Adipocyte (in vitro differentiated cells): ENCODE measurements at regions not wholly inside any gene's neighbourhood (a gene's known extent, or its start where the extent isn't known, plus 50 kb on each side); places are given as distances from the start of the nearest gene placed in this dataset.
A peak's percentile ranks its signal among the peaks of the same experiment; 100 is the strongest.
"Not testable (repeated sequence)": the region's sequence is repeated elsewhere in the genome, so short reads cannot be mapped to it uniquely, and the experiment has no call there.

ENCODE experiments used
- DNase-seq: peaks from one replicate; pipeline ENCODE4 v3.0.0-alpha.2; 2015; ENCODE audit warnings: low read depth
- H3K27me3 ChIP-seq: replicated peaks from 2 replicates; pipeline ENCODE4 v1.7.0; 2013; ENCODE audit warnings: mild to moderate bottlenecking, low read length, moderate library complexity; ENCODE audit not compliant: control insufficient read depth, insufficient read depth
- H3K36me3 ChIP-seq: 2 replicates; pipeline ENCODE4 v1.7.0; 2013; ENCODE audit warnings: low read length, mild to moderate bottlenecking, moderate library complexity; ENCODE audit not compliant: control insufficient read depth, insufficient read depth, severe bottlenecking
- H3K4me1 ChIP-seq: 2 replicates; pipeline ENCODE4 v1.7.0; 2013; ENCODE audit warnings: mild to moderate bottlenecking, low read length, moderate library complexity; ENCODE audit not compliant: control insufficient read depth, insufficient read depth
- H3K4me3 ChIP-seq: 2 replicates; pipeline ENCODE4 v1.7.0; 2013; ENCODE audit warnings: mild to moderate bottlenecking, low read length, moderate library complexity
- H3K9ac ChIP-seq: 2 replicates; pipeline ENCODE4 v1.7.0; 2013; ENCODE audit warnings: mild to moderate bottlenecking, low read length, moderate library complexity
- H3K9me3 ChIP-seq: 2 replicates; pipeline ENCODE4 v1.7.0; 2013; ENCODE audit warnings: mild to moderate bottlenecking, low read length, moderate library complexity; ENCODE audit not compliant: control insufficient read depth

DNA sequence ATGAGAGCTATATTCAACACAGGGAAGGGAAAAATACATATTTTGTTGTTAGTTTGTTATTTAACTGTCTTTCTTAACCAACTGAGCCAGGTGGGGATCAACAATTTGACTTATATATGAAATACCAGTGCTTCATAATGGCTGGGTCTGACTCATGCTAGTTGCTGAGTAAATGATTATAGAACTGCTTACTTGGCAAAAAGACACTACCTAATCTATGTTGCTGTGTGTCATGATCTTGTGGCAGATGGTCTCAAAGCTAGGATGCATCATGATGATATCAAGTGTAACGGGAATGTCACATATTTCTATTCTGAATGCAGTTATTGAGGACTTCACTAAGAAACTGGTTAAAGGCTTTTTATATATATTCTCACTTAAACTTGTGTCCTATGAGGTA is 727.4 kb upstream of the SLITRK1 start:
- Histone ChIP-seq H3K4me3 (no peak overlapping the region), H3K4me1 (peaks cover 10% of the 10 kb centered on the region), H3K9ac (no peak overlapping the region), H3K9me3 (no peaks in the 10 kb centered on the region), H3K36me3 (no peaks in the 10 kb centered on the region), H3K27me3 (no peaks in the 10 kb centered on the region)
- DNase-seq, result peak; percentile 17

DNA sequence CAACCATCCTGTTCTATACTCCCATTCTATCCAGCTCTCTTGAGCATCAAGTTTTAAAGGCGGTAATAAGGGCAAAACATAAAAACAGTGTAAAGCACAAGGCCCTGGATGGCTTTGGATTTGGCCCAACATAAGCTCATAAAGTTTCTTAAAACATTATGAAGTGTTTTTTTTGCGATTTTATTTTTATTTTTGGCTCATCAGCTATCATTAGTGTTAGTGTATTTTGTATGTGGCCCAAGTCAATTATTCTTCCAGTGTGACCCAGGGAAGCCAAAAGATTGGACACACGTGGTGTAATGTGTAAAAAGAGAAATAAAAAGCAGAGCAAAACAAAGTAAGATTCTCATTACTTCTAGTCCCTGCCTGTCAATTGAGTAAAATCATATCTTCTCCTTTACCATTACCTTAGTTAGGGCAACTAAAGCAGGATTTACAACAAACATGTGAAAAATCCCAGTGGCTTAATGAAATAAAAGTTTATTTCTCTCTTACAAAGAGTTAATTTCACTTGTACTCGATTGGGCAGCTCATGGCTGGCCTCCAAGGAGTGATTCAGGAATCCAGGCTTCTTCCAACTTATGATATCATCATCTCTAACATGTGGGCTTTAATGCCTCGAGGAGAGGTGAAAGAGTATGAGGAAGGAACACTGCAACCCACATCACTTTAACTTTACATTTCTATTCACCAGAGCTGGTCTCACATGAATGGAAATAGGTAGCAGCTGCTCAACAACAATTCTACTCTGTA is 725.2 kb upstream of the SLITRK1 start:
- Histone ChIP-seq H3K36me3 (no peaks in the 10 kb centered on the region), H3K9me3 (no peaks in the 10 kb centered on the region), H3K4me1 (peaks cover 10% of the 10 kb centered on the region), H3K4me3 (no peak overlapping the region), H3K27me3 (no peaks in the 10 kb centered on the region), H3K9ac (no peak overlapping the region)
- DNase-seq, result peak; percentile 84

DNA sequence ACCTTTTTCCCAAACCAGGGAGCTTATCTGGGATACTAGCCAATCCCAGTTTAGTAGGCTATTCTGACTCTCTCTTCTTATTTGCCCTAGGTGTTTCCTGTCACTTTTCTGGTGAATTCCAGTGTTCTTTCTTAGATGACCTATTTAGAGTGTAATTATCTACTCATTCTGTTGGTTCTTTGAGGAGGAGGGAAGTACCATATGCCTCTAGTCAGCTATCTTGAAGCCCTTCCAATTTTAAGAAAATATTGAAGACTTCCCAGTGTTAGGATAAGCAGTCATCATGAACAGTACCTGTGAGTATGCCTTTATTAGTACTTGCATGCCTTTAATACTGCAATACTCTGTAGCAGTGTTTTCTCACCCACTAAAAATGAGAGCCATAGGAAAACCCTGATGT is 724.3 kb upstream of the SLITRK1 start:
- Histone ChIP-seq H3K4me1 (peaks cover 10% of the 10 kb centered on the region), H3K9ac (no peak overlapping the region), H3K9me3 (no peaks in the 10 kb centered on the region), H3K4me3 (no peak overlapping the region), H3K36me3 (no peaks in the 10 kb centered on the region), H3K27me3 (no peaks in the 10 kb centered on the region)
- DNase-seq, result no peak

DNA sequence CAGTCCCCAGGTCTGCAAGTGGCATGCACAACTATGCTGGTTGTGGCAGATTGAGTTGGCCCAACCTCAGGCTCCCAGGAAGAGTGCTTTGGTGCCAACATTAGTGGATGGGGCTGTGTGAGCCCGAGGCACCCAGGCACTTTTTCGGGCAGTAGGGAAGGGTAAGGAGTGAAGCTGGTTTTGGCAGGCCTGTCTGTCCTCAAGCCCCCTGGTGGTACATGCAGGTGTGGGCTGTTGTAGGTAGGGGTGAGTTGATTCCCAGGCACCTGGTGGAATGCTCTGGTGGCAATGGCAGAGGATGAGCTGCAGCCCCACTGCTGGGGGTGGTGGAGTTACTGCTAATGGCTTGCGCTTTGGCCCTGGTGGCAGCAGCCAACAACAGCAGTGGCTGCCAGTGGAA is 723.7 kb upstream of the SLITRK1 start:
- H3K36me3 ChIP-seq, result no peaks in the 10 kb centered on the region
- H3K9me3 ChIP-seq, result no peaks in the 10 kb centered on the region
- no peak for DNase-seq
- no peak overlapping the region for H3K9ac ChIP-seq
- H3K27me3 ChIP-seq, result no peaks in the 10 kb centered on the region
- H3K4me1 ChIP-seq, result peaks cover 10% of the 10 kb centered on the region
- no peak overlapping the region for H3K4me3 ChIP-seq

DNA sequence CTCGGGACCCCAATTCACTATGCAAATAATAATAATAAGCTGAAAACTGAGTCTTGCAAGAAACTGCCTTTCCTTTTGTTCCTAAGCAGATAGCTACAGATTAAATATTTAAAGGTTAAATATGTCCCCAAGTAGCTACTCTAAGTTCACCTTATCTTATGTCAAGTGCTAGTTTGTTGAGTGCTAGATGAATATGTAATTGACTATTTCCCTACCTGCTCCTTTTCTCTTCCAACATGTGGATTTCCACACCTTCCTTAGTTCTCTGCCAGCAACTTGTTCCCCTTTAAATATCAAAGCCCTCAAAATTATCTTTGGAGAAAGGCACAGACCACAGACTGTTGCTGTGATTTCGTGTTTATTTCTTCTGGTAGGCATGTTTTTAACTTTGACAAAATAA is 709.2 kb upstream of the SLITRK1 start:
- Histone ChIP-seq H3K4me1 (no peaks in the 10 kb centered on the region), H3K27me3 (no peaks in the 10 kb centered on the region)

DNA sequence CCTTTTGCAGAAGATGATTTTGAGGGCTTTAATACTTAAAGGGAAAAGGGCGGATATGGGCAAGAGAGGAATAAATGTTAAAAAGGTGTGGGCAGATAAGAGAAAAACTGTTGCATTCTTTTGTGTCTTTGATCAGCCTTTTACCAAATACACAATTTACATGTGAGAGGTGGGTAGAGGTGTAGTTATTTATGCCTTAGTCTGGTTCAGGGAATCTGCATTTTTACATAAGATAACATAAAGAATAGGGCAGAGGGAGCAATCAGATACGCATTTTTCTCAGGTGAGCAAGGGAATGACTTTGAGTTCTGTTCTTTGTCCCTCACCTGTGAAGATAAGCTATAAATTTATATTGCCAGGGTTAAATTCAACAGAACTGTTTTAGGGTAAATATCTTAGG is 708.4 kb upstream of the SLITRK1 start:
- no peak for DNase-seq
- Histone ChIP-seq H3K36me3 (no peaks in the 10 kb centered on the region), H3K9ac (no peak overlapping the region), H3K4me3 (no peak overlapping the region), H3K4me1 (no peaks in the 10 kb centered on the region), H3K9me3 (no peaks in the 10 kb centered on the region), H3K27me3 (no peaks in the 10 kb centered on the region)

More for the DNA sequence above, 709.2 kb upstream of the SLITRK1 start:
- Histone ChIP-seq H3K4me3 (no peak overlapping the region), H3K36me3 (no peaks in the 10 kb centered on the region), H3K9ac (no peak overlapping the region), H3K9me3 (no peaks in the 10 kb centered on the region)
- no peak for DNase-seq

DNA sequence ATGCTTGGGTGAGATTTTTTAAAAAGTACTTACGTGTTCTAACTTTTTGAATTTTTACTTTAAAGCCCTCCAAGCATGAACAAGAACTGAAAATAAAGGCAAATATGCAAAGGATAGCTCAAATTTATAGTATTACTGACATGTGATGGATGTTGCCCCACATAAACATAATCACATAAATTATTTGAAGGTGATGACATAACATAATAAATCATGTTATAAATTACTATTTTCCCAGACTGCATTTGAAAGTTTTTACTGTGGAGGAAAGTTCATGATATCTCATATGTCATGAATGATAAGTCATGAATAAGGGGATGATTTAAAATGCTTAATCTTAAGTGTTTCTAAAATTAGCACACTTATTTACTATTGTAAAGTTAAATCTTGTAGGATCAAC is 705.7 kb upstream of the SLITRK1 start:
- Histone ChIP-seq H3K36me3 (no peaks in the 10 kb centered on the region), H3K4me3 (no peak overlapping the region), H3K9me3 (no peaks in the 10 kb centered on the region), H3K9ac (no peak overlapping the region), H3K4me1 (no peaks in the 10 kb centered on the region), H3K27me3 (no peaks in the 10 kb centered on the region)
- DNase-seq, result no peak

DNA sequence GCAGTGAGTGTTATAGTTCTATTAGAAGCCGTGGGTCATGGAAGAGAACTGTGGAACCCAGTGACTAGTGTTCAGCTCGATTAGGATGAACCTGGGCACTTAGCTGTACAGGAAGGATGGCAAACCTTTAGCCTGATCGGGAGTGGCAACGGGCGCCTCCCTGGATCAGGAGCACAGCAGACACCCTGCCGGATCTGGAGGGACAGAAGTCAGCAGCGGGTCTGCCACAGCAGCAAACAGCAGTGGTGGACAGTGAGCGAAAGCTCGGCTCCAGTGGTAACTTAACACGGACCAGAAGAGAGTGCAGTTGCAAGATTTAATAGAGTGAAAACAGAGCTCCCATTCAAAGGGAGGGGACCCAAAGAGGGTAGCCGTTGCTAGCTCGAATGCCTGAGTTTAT is 697.6 kb upstream of the SLITRK1 start:
- not testable (repeated sequence) for H3K9ac ChIP-seq, H3K4me1 ChIP-seq, H3K27me3 ChIP-seq, H3K36me3 ChIP-seq, H3K9me3 ChIP-seq, H3K4me3 ChIP-seq, DNase-seq

DNA sequence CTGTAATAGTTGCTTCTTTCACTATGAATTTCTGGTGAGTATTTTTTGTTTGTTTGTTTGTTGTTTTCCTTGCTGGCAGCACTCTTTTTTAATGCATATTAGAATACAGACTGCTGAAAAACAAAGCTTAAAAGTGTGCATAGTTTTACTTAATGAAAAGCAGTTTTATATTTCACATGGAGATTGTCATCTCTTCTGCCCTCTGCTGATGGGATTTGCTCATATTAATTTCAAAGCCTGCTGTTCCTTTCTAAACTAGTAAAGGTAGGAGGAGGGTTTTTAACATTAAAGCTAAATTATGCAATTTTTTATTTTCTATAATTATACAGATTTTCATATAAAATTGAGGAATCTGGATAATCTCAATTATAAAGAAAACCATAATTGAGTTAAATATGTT is 692.6 kb upstream of the SLITRK1 start:
- peak; percentile 74 for DNase-seq
- no peak overlapping the region for H3K4me3 ChIP-seq
- no peaks in the 10 kb centered on the region for H3K36me3 ChIP-seq
- no peaks in the 10 kb centered on the region for H3K9me3 ChIP-seq
- H3K27me3 ChIP-seq, result no peaks in the 10 kb centered on the region
- peak overlapping the region; percentile 55 for H3K9ac ChIP-seq
- peaks cover 6% of the 10 kb centered on the region for H3K4me1 ChIP-seq

DNA sequence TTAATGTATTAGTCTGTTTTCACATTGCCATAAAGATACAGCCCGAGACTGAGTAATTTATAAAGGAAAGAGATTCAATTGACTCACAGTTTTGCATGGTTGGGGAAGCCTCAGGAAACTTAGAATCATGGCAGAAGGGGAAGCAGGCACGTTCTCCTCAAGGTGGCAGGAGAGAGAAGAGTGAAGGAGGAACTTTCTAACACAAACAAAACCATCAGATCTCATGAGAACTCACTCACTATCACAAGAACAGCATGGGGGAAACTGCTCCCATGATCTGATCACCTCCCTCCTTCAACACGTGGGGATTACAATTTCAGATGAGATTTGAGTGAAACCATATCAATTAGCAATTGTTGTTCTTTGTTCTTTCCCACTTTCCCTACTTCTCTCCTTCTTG is 689.0 kb upstream of the SLITRK1 start:
- peaks cover 6% of the 10 kb centered on the region for H3K4me1 ChIP-seq
- no peaks in the 10 kb centered on the region for H3K27me3 ChIP-seq
- no peak for DNase-seq
- no peaks in the 10 kb centered on the region for H3K36me3 ChIP-seq
- no peaks in the 10 kb centered on the region for H3K9me3 ChIP-seq
- no peak overlapping the region for H3K9ac ChIP-seq
- H3K4me3 ChIP-seq, result no peak overlapping the region

DNA sequence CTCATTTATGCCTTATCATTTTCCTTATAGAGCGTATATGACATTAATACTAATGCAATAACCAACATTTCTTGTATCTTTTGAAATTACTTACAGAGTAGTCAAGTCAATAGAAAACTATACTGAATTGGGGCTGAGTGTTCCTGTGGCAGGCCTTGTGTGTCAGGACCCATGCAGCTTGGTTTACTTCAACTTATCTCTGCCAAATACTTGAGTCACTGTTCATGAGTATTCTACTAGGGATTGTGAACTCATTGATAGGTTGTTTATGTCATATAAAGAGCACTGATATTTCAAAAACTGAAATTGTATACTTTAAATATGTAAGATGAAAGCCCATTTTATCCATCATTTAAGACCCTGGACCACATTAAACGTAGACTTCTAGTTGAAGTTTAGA is 688.6 kb upstream of the SLITRK1 start:
- H3K9ac ChIP-seq, result no peak overlapping the region
- no peaks in the 10 kb centered on the region for H3K36me3 ChIP-seq
- no peaks in the 10 kb centered on the region for H3K9me3 ChIP-seq
- no peak overlapping the region for H3K4me3 ChIP-seq
- H3K27me3 ChIP-seq, result no peaks in the 10 kb centered on the region
- H3K4me1 ChIP-seq, result peaks cover 6% of the 10 kb centered on the region
- no peak for DNase-seq

DNA sequence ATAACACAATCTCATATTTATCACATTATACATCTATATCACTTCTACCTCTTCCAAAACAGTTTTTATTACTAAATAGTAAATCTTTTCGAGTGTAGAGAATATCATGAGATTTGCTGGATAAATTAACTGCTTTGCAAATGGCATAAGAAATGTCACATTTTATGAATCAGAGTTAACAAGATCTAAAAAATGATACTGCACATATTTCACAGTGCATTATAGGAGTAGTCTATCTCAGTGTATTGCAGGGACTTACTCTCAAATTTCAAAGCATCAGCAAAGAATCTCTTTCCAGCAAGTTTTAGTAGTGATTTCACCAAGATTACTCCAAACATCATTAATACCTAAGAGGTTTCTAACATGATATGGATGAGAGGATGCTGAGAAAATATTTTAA is 687.1 kb upstream of the SLITRK1 start:
- Histone ChIP-seq H3K4me1 (peaks cover under 1% of the 10 kb centered on the region), H3K4me3 (no peak overlapping the region), H3K36me3 (no peaks in the 10 kb centered on the region), H3K9me3 (no peaks in the 10 kb centered on the region), H3K9ac (no peak overlapping the region), H3K27me3 (no peaks in the 10 kb centered on the region)
- peak; percentile 31 for DNase-seq
